ENCODE measurements at regions not wholly inside any gene's neighbourhood (a gene's known extent, or its start where the extent isn't known, plus 50 kb on each side); places are given as distances from the start of the nearest gene placed in this dataset.

DNA sequence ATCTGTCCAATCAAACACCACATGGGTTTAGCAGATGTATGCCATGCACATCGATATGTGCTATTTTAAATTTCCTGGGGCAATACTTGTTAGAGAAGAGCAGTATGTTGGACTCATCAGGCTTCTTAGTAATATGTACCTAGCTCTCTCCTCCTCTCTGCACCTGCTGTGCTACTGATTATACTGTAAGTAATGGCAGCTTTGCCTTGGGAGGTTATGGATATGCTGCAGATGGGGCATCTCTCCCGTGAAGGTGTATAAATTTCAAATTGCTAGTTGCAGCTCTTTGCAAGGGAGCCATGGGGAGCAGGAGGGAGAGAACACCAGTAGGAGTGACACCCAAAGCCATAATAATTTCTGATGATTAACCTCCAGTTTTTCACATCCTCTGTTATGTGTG is 101.5 kb downstream of the SPATA31D1 start:
- no peak for TF ChIP-seq CEBPB (IDR thresholded peaks at IDR 0.05)
- no peak for TF ChIP-seq TEAD4 (IDR thresholded peaks at IDR 0.05)
- no peak for TF ChIP-seq NFIC (IDR thresholded peaks at IDR 0.05)
- no peak for TF ChIP-seq YY1 (IDR thresholded peaks at IDR 0.05; ENCODE audit: low read depth)
- no peak for TF ChIP-seq EP300 (IDR thresholded peaks at IDR 0.05; ENCODE audit: borderline replicate concordance)
- no peak for TF ChIP-seq ZBTB7A (IDR thresholded peaks at IDR 0.05; ENCODE audit: low read depth)
- TF ChIP-seq EGR1 (IDR thresholded peaks at IDR 0.05), result no peak
- no peak for TF ChIP-seq REST (IDR thresholded peaks at IDR 0.05; ENCODE audit: low read depth)
- no peak for TF ChIP-seq CREB1 (IDR thresholded peaks at IDR 0.05; ENCODE audit: low read depth)
- TF ChIP-seq MAX (IDR thresholded peaks at IDR 0.05), result no peak
- no peak for TF ChIP-seq RAD21 (IDR thresholded peaks at IDR 0.05; ENCODE audit: low read depth)
- TF ChIP-seq TCF12 (IDR thresholded peaks at IDR 0.05; ENCODE audit: low read depth), result no peak
- no peak for TF ChIP-seq USF1 (IDR thresholded peaks at IDR 0.05)
- no peak for TF ChIP-seq TAF1 (IDR thresholded peaks at IDR 0.05; ENCODE audit: low read depth)
- no peak for TF ChIP-seq FOXM1 (IDR thresholded peaks at IDR 0.05; ENCODE audit: borderline replicate concordance, low read depth)

GRCh38 chr9:82091100-82091499 is 102.5 kb downstream of the SPATA31D1 start:
- TF ChIP-seq EP300 (IDR thresholded peaks at IDR 0.05; ENCODE audit: borderline replicate concordance) (no peak), RAD21 (IDR thresholded peaks at IDR 0.05; ENCODE audit: low read depth) (no peak), CREB1 (IDR thresholded peaks at IDR 0.05; ENCODE audit: low read depth) (no peak), MAX (IDR thresholded peaks at IDR 0.05) (no peak), USF1 (IDR thresholded peaks at IDR 0.05) (no peak), NFIC (IDR thresholded peaks at IDR 0.05) (no peak), REST (IDR thresholded peaks at IDR 0.05; ENCODE audit: low read depth) (no peak), FOXM1 (IDR thresholded peaks at IDR 0.05; ENCODE audit: borderline replicate concordance, low read depth) (no peak)

- TF ChIP-seq ZBTB7A (IDR thresholded peaks at IDR 0.05; ENCODE audit: low read depth), result no peak
- no peak for TF ChIP-seq USF1 (IDR thresholded peaks at IDR 0.05)
- no peak for TF ChIP-seq REST (IDR thresholded peaks at IDR 0.05; ENCODE audit: low read depth)
- TF ChIP-seq CREB1 (IDR thresholded peaks at IDR 0.05; ENCODE audit: low read depth), result no peak
- TF ChIP-seq EGR1 (IDR thresholded peaks at IDR 0.05), result no peak
- TF ChIP-seq TAF1 (IDR thresholded peaks at IDR 0.05; ENCODE audit: low read depth), result no peak
- TF ChIP-seq NFIC (IDR thresholded peaks at IDR 0.05), result no peak
- TF ChIP-seq MAX (IDR thresholded peaks at IDR 0.05), result no peak
- TF ChIP-seq YY1 (IDR thresholded peaks at IDR 0.05; ENCODE audit: low read depth), result no peak
Measured at GRCh38 chr9:82091610-82092009, 103.0 kb downstream of the SPATA31D1 start.

DNA sequence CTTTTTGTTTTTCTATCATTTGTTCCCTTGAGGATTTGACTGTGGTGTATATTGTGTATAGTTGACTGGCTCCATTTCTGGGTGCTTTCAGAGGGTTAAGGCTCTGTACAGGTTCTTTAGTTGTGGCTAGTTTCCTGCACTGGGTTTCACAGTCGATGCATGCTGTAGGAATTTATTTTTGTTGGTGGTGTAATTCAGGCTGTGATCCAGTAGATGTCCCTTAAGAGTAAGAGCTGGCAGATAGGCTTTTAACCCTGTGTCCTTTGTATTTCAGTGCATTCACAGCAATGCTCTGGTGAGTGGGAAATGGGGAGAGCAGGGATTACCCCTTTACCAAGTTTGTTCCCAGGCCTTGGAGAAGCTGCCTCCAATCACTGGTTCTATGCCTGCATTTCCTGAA is 112.9 kb downstream of the SPATA31D1 start:
- TF ChIP-seq ZBTB7A (IDR thresholded peaks at IDR 0.05; ENCODE audit: low read depth) (no peak), REST (IDR thresholded peaks at IDR 0.05; ENCODE audit: low read depth) (no peak), RAD21 (IDR thresholded peaks at IDR 0.05; ENCODE audit: low read depth) (no peak), TEAD4 (IDR thresholded peaks at IDR 0.05) (no peak), TCF12 (IDR thresholded peaks at IDR 0.05; ENCODE audit: low read depth) (no peak), EP300 (IDR thresholded peaks at IDR 0.05; ENCODE audit: borderline replicate concordance) (no peak), CEBPB (IDR thresholded peaks at IDR 0.05) (no peak), YY1 (IDR thresholded peaks at IDR 0.05; ENCODE audit: low read depth) (no peak), TAF1 (IDR thresholded peaks at IDR 0.05; ENCODE audit: low read depth) (no peak), MAX (IDR thresholded peaks at IDR 0.05) (no peak)

Data from Ishikawa (cell line).